Heart left ventricle (tissue), 13 donors: ENCODE measurements at regions not wholly inside any gene's neighbourhood (a gene's known extent, or its start where the extent isn't known, plus 50 kb on each side); places are given as distances from the start of the nearest gene placed in this dataset.

ENCODE experiments used
- CTCF ChIP-seq, 12 donors: fragments of 200-600 bp; sonication (generic) in 4 of 12; IDR thresholded peaks; one replicate each; pipeline versions ENCODE4 v1.5.0 to v1.8.0; 2018 to 2022; ENCODE audit warnings: antibody characterized with exemption in 12 of 12, mild to moderate bottlenecking in 5 of 12
- POLR2A ChIP-seq, 2 donors: fragments of 450-650 bp; IDR thresholded peaks; one replicate each; pipeline ENCODE4 v1.6.1; 2017; ENCODE audit warnings: antibody characterized with exemption in 2 of 2, mild to moderate bottlenecking in 2 of 2, moderate library complexity in 2 of 2
- donor health status: ischemic (EF 13 %, LVEDD 7.1; RV severe dilation, severe dysfunction).
- donor health status: DM: no; HTN: yes; CAD: no.
- donor health status: DM: no; HTN: no; CAD: no.
- donor health status: ischemic (EF 25% LVEDD 6.9; RV normal size, moderate dysfunction).
- donor health status: ischemic (EF 25% LVEDD 5.7; RV mildly dilated, moderate dysfunction).
- donor health status: ischemic (EF 35%, LVEDD 5.7; RV mildly dilated, moderate dysfunction).
- donor health status: nonischemic (EF 11% LVEDD 7.7; RV severe dilation, severe dysfunction).
- donor health status: DM: yes; HTN: yes; CAD: no.
- donor health status: PGD.
- donor health status: ischemic (EF 29% LVEDD 5.4; RV normal size, mild dysfunction).
- donor health status: nonischemic (EF 23%, LVEDD 6.1; RV moderate dilation, normal function).

GRCh38 chr3:64393193-64393592 is 167.9 kb upstream of the PRICKLE2 start:
- no peak for TF ChIP-seq CTCF (IDR thresholded peaks at IDR 0.05)
- no peak for TF ChIP-seq POLR2A (IDR thresholded peaks at IDR 0.05)
